ENCODE measurements at regions not wholly inside any gene's neighbourhood (a gene's known extent, or its start where the extent isn't known, plus 50 kb on each side); places are given as distances from the start of the nearest gene placed in this dataset.

DNA sequence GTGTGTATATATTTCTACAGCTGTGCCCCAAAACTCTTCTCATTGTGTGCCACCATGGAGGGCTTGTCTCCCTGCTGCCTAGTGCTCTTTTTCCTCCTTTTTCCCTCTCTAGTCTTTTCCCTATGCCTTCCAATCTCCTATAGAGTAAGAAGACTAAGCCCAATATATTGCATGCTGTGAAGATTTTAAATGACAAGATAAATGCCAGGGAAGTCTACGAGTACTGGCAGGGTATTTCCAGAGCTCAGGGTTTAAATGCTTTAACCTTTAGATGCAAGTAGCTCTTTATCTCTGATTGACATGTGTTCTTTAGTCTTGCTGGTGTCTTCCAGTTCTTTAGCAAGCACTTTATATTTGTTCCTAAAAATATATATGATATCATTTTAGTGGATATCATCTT, 200.7 kb downstream of the SLITRK1 start:
- Histone ChIP-seq H3K36me3 (replicated peaks in 1 of 2; ENCODE audit: control insufficient read depth in 1 of 2, insufficient read depth in 2 of 2, low read length in 2 of 2) (no peaks in the 10 kb centered on the region), H3K4me1 (ENCODE audit: control insufficient read depth in 1 of 2, insufficient read depth in 2 of 2, low read length in 2 of 2) (no peaks in the 10 kb centered on the region), H3K27ac (ENCODE audit: low read depth in 1 of 2, low read length in 2 of 2) (no peak overlapping the region), H3K4me2 (replicated peaks; ENCODE audit: extremely low read depth, low read length, poor library complexity, severe bottlenecking) (no peak overlapping the region), H2AFZ (ENCODE audit: insufficient read depth, low read depth, low read length, poor library complexity, severe bottlenecking) (no peak overlapping the region), H4K20me1 (ENCODE audit: insufficient read depth, low read length) (no peaks in the 10 kb centered on the region), H3K9me3 (replicated peaks in 1 of 2; ENCODE audit: control insufficient read depth in 1 of 2, insufficient read depth in 1 of 2, low read length in 2 of 2) (no peaks in the 10 kb centered on the region), H3K27me3 (ENCODE audit: control insufficient read depth in 2 of 2, insufficient read depth in 2 of 2, low read length in 2 of 2) (no peaks in the 10 kb centered on the region), H3K9ac (ENCODE audit: insufficient read depth, low read length, poor library complexity, severe bottlenecking) (no peak overlapping the region), H3K4me3 (replicated peaks in 1 of 3; ENCODE audit: low read depth in 2 of 3, low read length in 3 of 3) (no peak overlapping the region), H3K79me2 (ENCODE audit: insufficient read depth, low read length) (no peaks in the 10 kb centered on the region)
- TF ChIP-seq, protein P1, sequence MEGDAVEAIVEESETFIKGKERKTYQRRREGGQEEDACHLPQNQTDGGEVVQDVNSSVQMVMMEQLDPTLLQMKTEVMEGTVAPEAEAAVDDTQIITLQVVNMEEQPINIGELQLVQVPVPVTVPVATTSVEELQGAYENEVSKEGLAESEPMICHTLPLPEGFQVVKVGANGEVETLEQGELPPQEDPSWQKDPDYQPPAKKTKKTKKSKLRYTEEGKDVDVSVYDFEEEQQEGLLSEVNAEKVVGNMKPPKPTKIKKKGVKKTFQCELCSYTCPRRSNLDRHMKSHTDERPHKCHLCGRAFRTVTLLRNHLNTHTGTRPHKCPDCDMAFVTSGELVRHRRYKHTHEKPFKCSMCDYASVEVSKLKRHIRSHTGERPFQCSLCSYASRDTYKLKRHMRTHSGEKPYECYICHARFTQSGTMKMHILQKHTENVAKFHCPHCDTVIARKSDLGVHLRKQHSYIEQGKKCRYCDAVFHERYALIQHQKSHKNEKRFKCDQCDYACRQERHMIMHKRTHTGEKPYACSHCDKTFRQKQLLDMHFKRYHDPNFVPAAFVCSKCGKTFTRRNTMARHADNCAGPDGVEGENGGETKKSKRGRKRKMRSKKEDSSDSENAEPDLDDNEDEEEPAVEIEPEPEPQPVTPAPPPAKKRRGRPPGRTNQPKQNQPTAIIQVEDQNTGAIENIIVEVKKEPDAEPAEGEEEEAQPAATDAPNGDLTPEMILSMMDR (IDR thresholded peaks at IDR 0.05): no peak
- no peak for DNase-seq
- WGBS (ENCODE audit: insufficient coverage): no CpG with 5 or more reads among the region's 1 CpG
- intact Hi-C loops (cut with micrococcal nuclease): no loop called here
- Mint-ChIP-seq H3K4me1 (no peaks in the 10 kb centered on the region), H3K9me3 (peaks cover 0 to 2% (median 0%) of the 10 kb centered on the region in 7 donors), H3K4me3 (no peak overlapping the region), H3K36me3 (no peaks in the 10 kb centered on the region), H3K27me3 (ENCODE audit: low read depth in 3 of 3) (no peaks in the 10 kb centered on the region), H3K27ac (no peak overlapping the region)

DNA sequence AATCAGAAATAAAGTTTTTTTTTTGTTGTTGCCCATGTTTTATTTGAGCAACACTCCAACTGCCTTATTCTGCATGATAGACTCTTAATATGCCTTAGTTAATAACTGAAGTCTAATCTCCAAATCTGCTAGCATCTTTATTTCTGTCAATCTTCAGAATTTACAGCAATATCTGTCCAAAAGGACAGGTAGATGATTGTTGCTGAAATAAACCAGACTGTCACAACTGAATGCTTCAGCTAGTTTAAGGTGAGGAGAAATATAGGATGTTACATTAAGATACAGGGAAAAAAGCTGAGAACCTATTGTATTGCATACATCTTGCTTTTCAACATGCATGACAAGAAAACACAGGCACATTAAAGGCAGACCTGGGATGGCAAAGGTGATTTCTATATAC, 204.3 kb downstream of the SLITRK1 start:
- Mint-ChIP-seq H3K27me3 (ENCODE audit: low read depth in 3 of 3) (no peaks in the 10 kb centered on the region), H3K4me3 (no peak overlapping the region)
- intact Hi-C loops (cut with micrococcal nuclease): no loop called here

More for the DNA sequence above, 204.3 kb downstream of the SLITRK1 start:
- Histone ChIP-seq H3K79me2 (ENCODE audit: insufficient read depth, low read length) (no peaks in the 10 kb centered on the region), H3K4me1 (ENCODE audit: control insufficient read depth in 1 of 2, insufficient read depth in 2 of 2, low read length in 2 of 2) (no peaks in the 10 kb centered on the region), H3K27ac (ENCODE audit: low read depth in 1 of 2, low read length in 2 of 2) (no peak overlapping the region), H3K4me3 (replicated peaks in 1 of 3; ENCODE audit: low read depth in 2 of 3, low read length in 3 of 3) (no peak overlapping the region), H2AFZ (ENCODE audit: insufficient read depth, low read depth, low read length, poor library complexity, severe bottlenecking) (no peak overlapping the region), H3K9ac (ENCODE audit: insufficient read depth, low read length, poor library complexity, severe bottlenecking) (no peak overlapping the region), H4K20me1 (ENCODE audit: insufficient read depth, low read length) (no peaks in the 10 kb centered on the region), H3K36me3 (replicated peaks in 1 of 2; ENCODE audit: control insufficient read depth in 1 of 2, insufficient read depth in 2 of 2, low read length in 2 of 2) (no peaks in the 10 kb centered on the region), H3K4me2 (replicated peaks; ENCODE audit: extremely low read depth, low read length, poor library complexity, severe bottlenecking) (no peak overlapping the region), H3K27me3 (ENCODE audit: control insufficient read depth in 2 of 2, insufficient read depth in 2 of 2, low read length in 2 of 2) (no peaks in the 10 kb centered on the region), H3K9me3 (replicated peaks in 1 of 2; ENCODE audit: control insufficient read depth in 1 of 2, insufficient read depth in 1 of 2, low read length in 2 of 2) (peaks cover 0 to 18% of the 10 kb centered on the region in 2 donors)
- Mint-ChIP-seq H3K9me3 (peaks cover 6 to 20% (median 9%) of the 10 kb centered on the region in 7 donors), H3K27ac (no peak overlapping the region), H3K4me1 (no peaks in the 10 kb centered on the region), H3K36me3 (no peaks in the 10 kb centered on the region)
- TF ChIP-seq, protein P1 (IDR thresholded peaks at IDR 0.05): no peak
- no peak for DNase-seq

All from CD14-positive monocyte (primary cell).